ENCODE measurements at regions not wholly inside any gene's neighbourhood (a gene's known extent, or its start where the extent isn't known, plus 50 kb on each side); places are given as distances from the start of the nearest gene placed in this dataset.
"Not testable (repeated sequence)": the region's sequence is repeated elsewhere in the genome, so short reads cannot be mapped to it uniquely, and the experiment has no call there.

- DNase-seq (ENCODE audit: low spot score); ATAC-seq: not testable (repeated sequence)
Measured at GRCh38 chr6:57975127-57975526, 657.7 kb downstream of the PRIM2 start.

GRCh38 chr6:57976371-57976770, 658.9 kb downstream of the PRIM2 start:
- not testable (repeated sequence) for ATAC-seq; DNase-seq (ENCODE audit: low spot score)

GRCh38 chr6:57983603-57984002, 666.2 kb downstream of the PRIM2 start:
- ATAC-seq: not testable (repeated sequence)

DNA sequence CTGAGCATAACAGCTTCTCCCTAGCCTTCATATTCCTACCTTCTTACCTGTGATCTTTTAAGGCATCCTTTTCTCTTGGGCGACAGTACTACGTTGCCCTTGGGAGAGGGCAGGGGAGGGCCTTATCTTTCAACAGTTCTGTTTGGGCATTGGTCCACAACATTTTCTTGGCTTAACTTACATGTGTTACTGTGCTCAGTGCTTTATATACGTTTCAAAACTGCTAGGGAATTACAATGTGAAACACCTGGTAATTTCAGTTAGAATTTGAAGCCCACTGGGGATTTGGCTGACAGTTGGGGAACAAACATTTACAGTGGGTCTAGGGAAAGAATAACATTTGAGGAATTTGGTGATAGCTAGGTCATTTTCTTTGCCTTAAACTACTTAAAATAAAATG, 667.1 kb downstream of the PRIM2 start:
- DNase-seq (ENCODE audit: low spot score); ATAC-seq: not testable (repeated sequence)

More at GRCh38 chr6:57983603-57984002, 666.2 kb downstream of the PRIM2 start:
- DNase-seq (ENCODE audit: low spot score): not testable (repeated sequence)

DNA sequence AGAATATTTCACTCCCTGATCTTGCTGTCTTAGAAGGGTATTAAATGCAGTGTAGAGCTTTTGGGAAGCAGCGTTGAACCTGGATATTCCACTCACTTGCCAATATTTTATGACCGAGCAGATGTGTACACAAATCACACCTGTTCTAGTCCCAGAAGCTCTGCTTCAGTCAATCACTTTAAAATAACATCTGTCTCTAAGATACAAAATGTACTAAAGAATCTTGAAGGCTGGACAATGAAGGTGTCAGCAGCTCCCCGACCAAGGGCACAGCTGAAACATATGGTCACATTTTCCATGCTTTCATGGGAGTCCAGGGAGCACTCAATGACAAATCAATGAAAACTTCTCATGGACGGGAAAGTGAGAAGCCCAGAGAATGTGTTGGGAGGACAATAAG, 668.3 kb downstream of the PRIM2 start:
- DNase-seq (ENCODE audit: low spot score); ATAC-seq: not testable (repeated sequence)

- not testable (repeated sequence) for ATAC-seq; DNase-seq (ENCODE audit: low spot score)
Measured at GRCh38 chr6:57986584-57986983, 669.2 kb downstream of the PRIM2 start.

DNA sequence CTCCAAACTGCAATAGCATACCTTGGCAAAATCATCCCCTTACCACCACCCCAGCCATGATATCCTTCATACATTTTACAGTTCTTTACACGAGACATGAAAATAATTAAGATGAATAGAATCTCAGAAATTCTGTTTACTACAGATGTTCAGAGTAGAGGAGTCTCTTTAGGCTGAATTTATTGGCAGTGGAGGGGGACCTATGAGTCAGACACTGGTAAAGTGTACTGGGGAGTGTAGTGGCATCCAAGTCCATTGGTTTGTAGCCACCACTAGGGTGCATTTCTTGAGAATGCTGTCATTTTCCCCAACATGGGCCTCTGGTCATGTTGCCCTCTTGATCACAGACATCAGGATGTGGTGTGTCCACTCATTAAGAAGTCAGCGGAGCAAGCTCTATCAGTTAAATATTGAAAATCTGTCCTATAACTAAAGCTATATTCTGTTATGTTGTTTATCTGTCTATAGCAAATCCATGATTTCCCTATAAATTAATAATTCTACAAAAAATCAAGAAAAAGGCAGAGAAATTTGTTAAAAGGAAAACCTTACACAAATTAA, 672.2 kb downstream of the PRIM2 start:
- ATAC-seq; DNase-seq (ENCODE audit: low spot score): not testable (repeated sequence)

DNA sequence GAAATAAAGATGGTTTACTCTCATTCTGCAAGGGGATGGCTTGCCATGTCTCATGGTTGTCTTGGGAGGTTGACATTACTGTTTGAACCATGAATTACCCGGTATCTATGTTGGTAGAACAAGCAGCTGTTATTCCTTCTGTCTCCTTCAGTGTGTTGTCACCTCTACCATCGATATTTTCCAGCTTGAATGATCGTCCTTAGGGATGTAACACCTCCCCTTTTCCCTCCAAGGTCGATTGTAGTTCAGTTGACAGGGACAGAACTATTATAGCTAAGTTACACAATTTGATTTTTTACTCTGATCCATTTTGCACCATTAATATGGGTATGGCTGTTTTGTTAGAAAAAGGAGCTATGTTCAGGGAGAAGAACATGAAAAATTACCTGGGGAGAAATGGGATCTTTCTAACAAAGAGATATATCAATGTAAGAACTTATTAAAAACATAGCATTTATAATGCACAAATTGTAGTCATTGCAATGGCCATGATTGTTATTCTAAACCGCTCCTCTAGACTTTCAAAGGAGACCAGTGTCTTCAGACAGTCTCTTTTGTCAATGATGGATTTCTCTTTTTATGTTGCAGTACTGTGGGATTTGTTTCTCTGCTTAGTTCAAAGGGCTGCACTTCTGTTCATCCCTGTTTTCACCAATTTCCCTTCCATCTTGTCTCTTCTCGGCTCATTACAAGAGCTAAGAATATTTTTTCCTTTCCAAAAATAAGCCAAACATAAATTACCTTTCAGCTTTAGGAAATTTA, 681.6 kb downstream of the PRIM2 start:
- DNase-seq (ENCODE audit: low spot score); ATAC-seq: not testable (repeated sequence)

DNA sequence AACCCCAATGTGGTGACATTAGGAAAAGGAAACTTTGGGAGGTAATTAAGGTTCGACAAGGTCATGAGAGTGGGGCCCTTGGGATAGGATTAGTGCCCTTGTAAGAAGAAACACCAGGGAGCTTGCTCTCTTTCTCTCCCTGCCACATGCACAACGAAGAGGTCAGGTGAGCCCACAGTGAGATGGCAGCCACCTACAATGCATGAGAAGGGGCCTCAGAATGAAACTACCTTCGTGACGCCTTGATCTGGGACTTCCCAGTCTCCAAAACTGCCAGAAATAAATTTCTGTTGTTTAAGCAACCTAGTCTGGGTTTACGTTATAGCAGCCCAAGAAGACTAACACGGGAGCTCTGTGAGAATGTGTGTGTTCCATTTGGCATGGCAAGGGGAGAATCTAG, 682.8 kb downstream of the PRIM2 start:
- not testable (repeated sequence) for ATAC-seq; DNase-seq (ENCODE audit: low spot score)

GRCh38 chr6:58003417-58004167, 686.2 kb downstream of the PRIM2 start:
- DNase-seq (ENCODE audit: low spot score): not testable (repeated sequence)
- peak; percentile 49 for ATAC-seq

- not testable (repeated sequence) for ATAC-seq; DNase-seq (ENCODE audit: low spot score)
Measured at GRCh38 chr6:58007334-58008000, 690.0 kb downstream of the PRIM2 start.

DNA sequence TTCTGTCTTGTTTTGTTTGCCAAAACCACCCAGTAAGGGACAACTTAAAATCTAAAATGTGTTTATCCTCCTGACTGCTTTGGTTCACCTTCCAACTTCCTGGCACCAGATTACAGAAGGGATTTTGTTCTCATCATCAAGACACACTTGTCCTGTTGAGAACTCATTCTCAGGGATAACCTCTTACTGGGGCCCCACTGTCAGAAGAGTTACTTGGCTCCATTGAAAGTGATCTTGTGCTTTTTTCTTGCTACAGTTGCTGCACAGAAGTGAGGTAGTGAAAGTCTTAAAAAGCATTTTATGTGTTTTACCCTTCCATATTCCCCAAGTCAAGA, 690.5 kb downstream of the PRIM2 start:
- not testable (repeated sequence) for ATAC-seq

GRCh38 chr6:58011954-58012600, 694.6 kb downstream of the PRIM2 start:
- not testable (repeated sequence) for DNase-seq (ENCODE audit: low spot score); ATAC-seq

More for the DNA sequence above, 690.5 kb downstream of the PRIM2 start:
- DNase-seq (ENCODE audit: low spot score): not testable (repeated sequence)

DNA sequence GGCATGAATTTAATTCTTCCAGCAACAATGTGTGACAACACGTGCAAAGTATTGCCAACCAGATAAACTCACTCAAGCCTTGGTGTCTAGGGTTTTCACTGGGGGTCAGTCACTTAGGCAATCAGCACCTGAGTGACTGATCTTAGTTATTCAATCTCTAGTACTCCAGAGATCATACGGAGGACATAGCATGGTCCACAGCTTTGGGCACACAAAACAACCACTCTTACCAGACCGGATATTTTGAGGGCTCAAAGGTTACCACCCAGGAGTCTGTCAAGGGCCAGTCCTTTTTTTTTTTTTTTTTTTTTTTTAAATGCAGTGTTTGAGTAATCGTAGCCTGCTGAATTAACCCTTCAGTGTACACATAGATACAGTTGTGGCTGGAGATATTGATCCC, 699.2 kb downstream of the PRIM2 start:
- ATAC-seq; DNase-seq (ENCODE audit: low spot score): not testable (repeated sequence)

DNA sequence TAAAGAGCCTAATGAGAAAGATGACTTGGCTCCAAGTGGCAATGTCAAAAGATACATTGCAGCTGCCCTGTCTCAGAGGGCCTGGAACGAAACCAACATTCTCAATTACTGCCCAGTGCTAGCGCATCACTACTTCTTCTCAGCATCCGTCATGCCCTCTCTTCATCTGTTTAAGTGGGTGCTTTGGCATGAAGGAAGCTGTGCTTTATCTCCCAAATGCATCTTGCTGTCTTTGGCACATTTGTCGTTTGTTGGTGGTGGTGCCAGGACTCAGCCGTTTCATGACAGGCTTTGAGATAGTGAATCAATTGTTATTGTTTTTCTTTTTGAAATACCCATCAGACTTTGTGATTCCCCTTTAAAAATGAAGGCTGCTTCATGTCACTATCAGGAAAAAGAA, 710.8 kb downstream of the PRIM2 start:
- not testable (repeated sequence) for DNase-seq (ENCODE audit: low spot score); ATAC-seq

DNA sequence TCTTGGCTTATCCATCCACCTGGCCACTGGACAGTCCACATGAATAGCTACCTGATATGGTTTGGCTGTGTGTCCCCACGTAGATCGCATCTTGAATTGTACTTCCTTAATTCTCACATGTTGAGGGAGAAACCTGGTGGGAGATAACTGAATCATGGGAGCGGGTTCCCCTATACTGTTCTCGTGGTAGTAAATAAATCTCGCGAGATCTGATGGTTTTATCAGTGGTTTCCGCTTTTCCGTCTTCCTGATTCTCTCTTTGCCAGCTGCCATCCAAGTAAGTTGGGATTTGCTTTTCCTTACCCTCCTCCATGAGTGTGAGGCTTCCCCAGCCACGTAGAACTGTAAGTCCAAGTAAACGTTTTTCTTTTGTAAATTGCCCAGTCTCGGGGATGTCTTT, 720.8 kb downstream of the PRIM2 start:
- ATAC-seq; DNase-seq (ENCODE audit: low spot score): not testable (repeated sequence)

- DNase-seq (ENCODE audit: low spot score); ATAC-seq: not testable (repeated sequence)
Measured at GRCh38 chr6:58046584-58046983, 729.2 kb downstream of the PRIM2 start.

- DNase-seq (ENCODE audit: low spot score); ATAC-seq: not testable (repeated sequence)
Measured at GRCh38 chr6:58047389-58047788, 730.0 kb downstream of the PRIM2 start.

- not testable (repeated sequence) for DNase-seq (ENCODE audit: low spot score); ATAC-seq
Measured at GRCh38 chr6:58047865-58048264, 730.4 kb downstream of the PRIM2 start.

Data from left lobe of liver (tissue), 2 donors.